A673 (cell line): ENCODE measurements at regions not wholly inside any gene's neighbourhood (a gene's known extent, or its start where the extent isn't known, plus 50 kb on each side); places are given as distances from the start of the nearest gene placed in this dataset.

Experiments
- BruUV-seq: library from RNA; stranded (reverse); fragments of 400-500 nt; replicated peaks from 2 replicates; lab custom pipeline; 2021; lab: Mats Ljungman, UMichigan
- CTCF ChIA-PET: fragments of 300-600 bp; sonication (Branson Sonifier 250); formaldehyde crosslinking; loops from one replicate; lab custom pipeline; 2022; ENCODE audit warnings: antibody characterized with exemption; lab: Charles Lee
- POLR2A ChIA-PET: fragments of 300-600 bp; sonication (Branson Sonifier 250); formaldehyde crosslinking; loops from one replicate; lab custom pipeline; 2022; ENCODE audit warnings: antibody characterized with exemption; ENCODE audit not compliant: low non-redundant PET; lab: Charles Lee
- DNase-seq: peaks from one replicate; pipeline ENCODE4 v3.0.0-alpha.2; 2015; ENCODE audit warnings: low spot score
- H3K27ac ChIP-seq: fragments of 200-600 bp; sonication (generic); 2 replicates; pipeline ENCODE4 v1.5.1; 2016; ENCODE audit warnings: mixed run types, low read depth, mild to moderate bottlenecking, mixed read lengths, antibody characterized with exemption, low read length; ENCODE audit not compliant: poor library complexity, severe bottlenecking
- H3K27me3 ChIP-seq: fragments of 200-600 bp; sonication (generic); replicated peaks from 2 replicates; pipeline ENCODE4 v1.6.1; 2017; ENCODE audit warnings: mixed run types, low read depth, mild to moderate bottlenecking, mixed read lengths, antibody characterized with exemption, low read length; ENCODE audit not compliant: insufficient read depth, poor library complexity
- H3K36me3 ChIP-seq: fragments of 200-600 bp; sonication (generic); 2 replicates; pipeline ENCODE4 v1.6.1; 2016; ENCODE audit warnings: mixed run types, mild to moderate bottlenecking, mixed read lengths, antibody characterized with exemption, low read length; ENCODE audit not compliant: insufficient read depth, poor library complexity, severe bottlenecking
- H3K4me1 ChIP-seq: fragments of 200-600 bp; sonication (generic); 2 replicates; pipeline ENCODE4 v1.6.1; 2017; ENCODE audit warnings: mixed run types, mild to moderate bottlenecking, mixed read lengths, antibody characterized with exemption, low read length; ENCODE audit not compliant: insufficient read depth, poor library complexity, severe bottlenecking
- H3K4me3 ChIP-seq: fragments of 200-600 bp; sonication (generic); 2 replicates; pipeline ENCODE4 v1.5.1; 2016; ENCODE audit warnings: low read depth, mixed run types, mild to moderate bottlenecking, mixed read lengths, low read length; ENCODE audit not compliant: poor library complexity, severe bottlenecking
- H3K9me3 ChIP-seq: fragments of 200-600 bp; sonication (generic); 2 replicates; pipeline ENCODE4 v1.6.1; 2016; ENCODE audit warnings: mixed run types, low read depth, mild to moderate bottlenecking, mixed read lengths, antibody characterized with exemption, low read length; ENCODE audit not compliant: poor library complexity, severe bottlenecking
- CTCF ChIP-seq: fragments of 300-800, 200-600 bp; sonication (generic); conservative IDR thresholded peaks from 2 replicates; pipeline ENCODE4 v1.5.1; 2017; ENCODE audit warnings: low read depth, mild to moderate bottlenecking, antibody characterized with exemption, low read length, moderate library complexity, mixed read lengths
- EZH2 ChIP-seq: fragments of 200-600 bp; sonication (generic); IDR thresholded peaks from 2 replicates; pipeline ENCODE4 v1.6.1; 2017; ENCODE audit warnings: borderline replicate concordance, low read depth, mild to moderate bottlenecking, mixed read lengths, antibody characterized with exemption, low read length; ENCODE audit not compliant: poor library complexity, severe bottlenecking
- intact Hi-C: fragments of 100-400 bp; cut with micrococcal nuclease; formaldehyde crosslinking; loops from one replicate; pipeline ENCODE4 v1.10.0; 2022; ENCODE audit not compliant: unreplicated experiment

- Histone ChIP-seq H3K4me1 (no peaks in the 10 kb centered on the region), H3K27ac (no peak overlapping the region), H3K36me3 (no peaks in the 10 kb centered on the region), H3K27me3 (no peaks in the 10 kb centered on the region), H3K4me3 (no peak overlapping the region), H3K9me3 (no peaks in the 10 kb centered on the region)
- CTCF ChIA-PET: no interaction called here
- no TSS peak for BruUV-seq
- intact Hi-C loops: no loop called here
- POLR2A ChIA-PET: no interaction called here
- no peak for TF ChIP-seq CTCF
- TF ChIP-seq EZH2: no peak
- DNase-seq: no peak
Measured at GRCh38 chr9:80385246-80385645, 813.5 kb downstream of the TLE4 start.

- intact Hi-C loops: no loop called here
- H3K9me3 ChIP-seq: no peaks in the 10 kb centered on the region
- H3K4me1 ChIP-seq: no peaks in the 10 kb centered on the region
- H3K27me3 ChIP-seq: no peaks in the 10 kb centered on the region
- DNase-seq: no peak
- no TSS peak for BruUV-seq
- H3K27ac ChIP-seq: no peak overlapping the region
- no peak for TF ChIP-seq EZH2
- TF ChIP-seq CTCF: no peak
- CTCF ChIA-PET: no interaction called here
- POLR2A ChIA-PET: no interaction called here
- no peaks in the 10 kb centered on the region for H3K36me3 ChIP-seq
- H3K4me3 ChIP-seq: no peak overlapping the region
Measured at GRCh38 chr9:80383331-80383730, 811.6 kb downstream of the TLE4 start.

- ChIA-PET CTCF (no interaction called here), POLR2A (no interaction called here)
- intact Hi-C loops: no loop called here
Measured at GRCh38 chr9:80382211-80382891, 810.6 kb downstream of the TLE4 start.

More at GRCh38 chr9:80382211-80382891, 810.6 kb downstream of the TLE4 start:
- no peaks in the 10 kb centered on the region for H3K27me3 ChIP-seq
- no peaks in the 10 kb centered on the region for H3K9me3 ChIP-seq
- no peaks in the 10 kb centered on the region for H3K4me1 ChIP-seq
- no peak overlapping the region for H3K27ac ChIP-seq
- H3K4me3 ChIP-seq: no peak overlapping the region
- no peaks in the 10 kb centered on the region for H3K36me3 ChIP-seq
- BruUV-seq: no TSS peak
- TF ChIP-seq CTCF (no peak), EZH2 (no peak)
- no peak for DNase-seq
